ENCODE measurements at regions not wholly inside any gene's neighbourhood (a gene's known extent, or its start where the extent isn't known, plus 50 kb on each side); places are given as distances from the start of the nearest gene placed in this dataset.

DNA sequence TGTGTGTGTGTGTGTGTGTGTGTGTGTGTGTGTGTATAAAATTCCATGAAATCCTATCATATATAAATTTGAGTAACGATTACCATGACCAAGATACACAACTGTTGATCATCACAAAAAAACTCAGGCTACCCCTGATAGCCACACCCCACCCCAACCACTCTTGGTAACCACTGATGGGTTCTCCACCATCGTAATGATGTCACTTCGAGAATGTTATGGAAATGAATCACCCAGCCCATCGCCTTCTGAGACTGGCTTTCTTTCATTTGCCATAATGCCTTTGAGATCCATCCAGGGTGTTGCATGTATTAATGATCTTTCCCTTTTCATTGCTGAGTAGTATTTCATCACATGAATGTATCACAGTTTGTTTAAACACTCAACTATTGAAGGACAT is 496.0 kb downstream of the MIAT start:
- intact Hi-C loops (cut with DNase I) = no loop called here
- no peak for TF ChIP-seq POLR2A (IDR thresholded peaks at IDR 0.05)
- TF ChIP-seq, protein P1, sequence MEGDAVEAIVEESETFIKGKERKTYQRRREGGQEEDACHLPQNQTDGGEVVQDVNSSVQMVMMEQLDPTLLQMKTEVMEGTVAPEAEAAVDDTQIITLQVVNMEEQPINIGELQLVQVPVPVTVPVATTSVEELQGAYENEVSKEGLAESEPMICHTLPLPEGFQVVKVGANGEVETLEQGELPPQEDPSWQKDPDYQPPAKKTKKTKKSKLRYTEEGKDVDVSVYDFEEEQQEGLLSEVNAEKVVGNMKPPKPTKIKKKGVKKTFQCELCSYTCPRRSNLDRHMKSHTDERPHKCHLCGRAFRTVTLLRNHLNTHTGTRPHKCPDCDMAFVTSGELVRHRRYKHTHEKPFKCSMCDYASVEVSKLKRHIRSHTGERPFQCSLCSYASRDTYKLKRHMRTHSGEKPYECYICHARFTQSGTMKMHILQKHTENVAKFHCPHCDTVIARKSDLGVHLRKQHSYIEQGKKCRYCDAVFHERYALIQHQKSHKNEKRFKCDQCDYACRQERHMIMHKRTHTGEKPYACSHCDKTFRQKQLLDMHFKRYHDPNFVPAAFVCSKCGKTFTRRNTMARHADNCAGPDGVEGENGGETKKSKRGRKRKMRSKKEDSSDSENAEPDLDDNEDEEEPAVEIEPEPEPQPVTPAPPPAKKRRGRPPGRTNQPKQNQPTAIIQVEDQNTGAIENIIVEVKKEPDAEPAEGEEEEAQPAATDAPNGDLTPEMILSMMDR (IDR thresholded peaks at IDR 0.05) = no peak
- no peak for TF ChIP-seq POLR2AphosphoS5 (IDR thresholded peaks at IDR 0.05; ENCODE audit: insufficient read depth in 1 of 2, low read depth in 1 of 2)
- H3K4me1 ChIP-seq = no peaks in the 10 kb centered on the region
- H3K9me3 ChIP-seq = no peaks in the 10 kb centered on the region
- H3K36me3 ChIP-seq = no peaks in the 10 kb centered on the region
- DNase-seq (ENCODE audit: extremely low spot score in 2 of 2) = no peak
- H3K4me3 ChIP-seq = no peak overlapping the region
- H3K27ac ChIP-seq = no peak overlapping the region
- H3K27me3 ChIP-seq = no peaks in the 10 kb centered on the region

DNA sequence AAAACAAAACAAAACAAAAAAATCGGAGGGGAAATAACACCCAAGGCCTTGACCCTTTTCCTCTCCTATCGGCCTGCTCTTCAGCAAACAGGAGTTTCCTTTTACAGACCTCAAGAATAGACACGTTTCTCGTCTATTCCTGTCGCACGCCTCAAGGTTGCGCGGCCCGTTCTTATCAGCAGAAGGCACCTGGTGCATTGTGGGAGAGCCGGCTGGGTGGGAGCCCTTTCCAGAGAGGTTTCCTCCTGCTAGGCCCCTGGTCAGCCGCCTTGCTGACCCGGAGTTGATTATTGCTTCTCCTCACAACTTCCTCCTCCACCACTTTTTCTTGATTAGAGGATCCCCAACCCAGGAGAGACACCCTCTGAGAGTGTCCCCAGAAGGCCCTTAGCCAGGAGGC is 497.3 kb downstream of the MIAT start:
- Histone ChIP-seq H3K9me3 (no peaks in the 10 kb centered on the region), H3K27me3 (no peaks in the 10 kb centered on the region), H3K4me1 (no peaks in the 10 kb centered on the region), H3K36me3 (no peaks in the 10 kb centered on the region), H3K27ac (no peak overlapping the region), H3K4me3 (no peak overlapping the region)
- DNase-seq (ENCODE audit: extremely low spot score in 2 of 2) = no peak
- TF ChIP-seq POLR2A (IDR thresholded peaks at IDR 0.05) (no peak), POLR2AphosphoS5 (IDR thresholded peaks at IDR 0.05; ENCODE audit: insufficient read depth in 1 of 2, low read depth in 1 of 2) (no peak)
- intact Hi-C loops (cut with DNase I) = no loop called here

DNA sequence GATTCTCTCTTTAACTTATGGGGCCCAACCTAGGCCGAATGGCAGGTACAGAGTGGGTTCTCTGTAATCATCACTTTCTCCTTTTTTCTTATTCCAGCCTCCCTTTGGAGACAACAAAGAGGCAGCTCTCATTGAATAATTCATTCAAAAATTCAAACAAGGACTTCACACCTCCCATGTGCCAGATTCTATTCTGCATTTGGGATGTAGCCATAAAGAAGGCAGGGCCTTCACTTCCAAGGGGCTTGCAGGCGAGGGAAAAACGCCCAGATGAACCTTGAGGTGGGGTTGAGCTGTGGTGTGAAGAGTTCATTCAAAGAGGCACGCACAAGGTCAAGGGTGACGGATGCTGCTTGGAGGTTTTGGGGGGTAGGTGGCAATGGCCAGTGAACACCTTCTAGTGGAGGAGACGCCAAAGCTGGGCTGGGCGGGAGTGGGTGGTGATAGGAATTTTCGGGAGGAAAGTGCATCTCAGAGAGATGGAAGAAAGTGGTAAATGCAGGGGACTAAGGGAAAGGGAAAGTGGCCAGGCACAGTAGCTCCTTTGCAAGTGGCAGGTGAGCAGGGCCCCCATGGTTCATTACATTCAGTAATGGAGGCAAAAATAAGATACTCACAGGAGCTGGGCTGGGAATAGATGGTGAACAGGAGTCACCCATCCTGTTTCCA is 499.6 kb downstream of the MIAT start:
- H3K9me3 ChIP-seq = no peaks in the 10 kb centered on the region
- intact Hi-C loops (cut with DNase I) = no loop called here
- no peak overlapping the region for H3K27ac ChIP-seq
- no peaks in the 10 kb centered on the region for H3K4me1 ChIP-seq
- H3K36me3 ChIP-seq = no peaks in the 10 kb centered on the region
- no peak for DNase-seq (ENCODE audit: extremely low spot score in 2 of 2)
- H3K4me3 ChIP-seq = no peak overlapping the region
- no peak for TF ChIP-seq POLR2A (IDR thresholded peaks at IDR 0.05)
- no peak for TF ChIP-seq POLR2AphosphoS5 (IDR thresholded peaks at IDR 0.05; ENCODE audit: insufficient read depth in 1 of 2, low read depth in 1 of 2)
- TF ChIP-seq, protein P1 (IDR thresholded peaks at IDR 0.05) = no peak
- H3K27me3 ChIP-seq = no peaks in the 10 kb centered on the region

DNA sequence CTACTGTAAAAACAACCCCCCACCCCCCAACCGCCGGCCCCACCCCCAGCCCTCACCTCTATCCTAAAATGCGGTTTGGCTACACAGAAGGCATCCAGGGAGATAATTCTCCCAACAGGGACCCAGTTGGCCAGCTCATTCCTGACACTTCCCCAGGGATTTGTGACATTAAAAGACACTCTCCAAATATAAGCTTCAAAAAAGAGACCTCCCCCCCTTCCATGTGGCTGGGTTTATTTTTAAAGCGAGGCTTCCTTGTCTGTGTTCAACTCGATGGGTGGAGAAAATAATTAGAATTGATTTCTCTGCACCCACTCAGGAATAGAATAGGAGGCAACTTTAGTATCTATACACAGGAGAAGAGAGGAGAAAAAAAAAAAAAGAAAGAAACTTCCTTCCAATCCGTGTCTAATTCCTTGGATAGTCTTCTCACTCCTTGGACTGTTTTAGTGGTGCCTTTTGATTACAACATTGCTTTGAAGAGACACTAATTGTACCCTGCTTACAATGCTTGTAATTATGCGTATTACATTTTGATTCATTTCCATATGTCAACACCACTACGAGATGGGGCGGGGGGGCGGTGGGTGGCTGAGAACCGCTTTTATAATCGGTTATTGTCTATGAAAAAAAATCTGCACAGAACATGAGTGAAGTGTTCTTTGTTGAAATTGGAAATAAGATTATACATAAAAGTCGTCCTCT is 500.4 kb downstream of the MIAT start:
- Histone ChIP-seq H3K9me3 (no peaks in the 10 kb centered on the region), H3K4me3 (no peak overlapping the region), H3K27ac (no peak overlapping the region), H3K36me3 (no peaks in the 10 kb centered on the region), H3K27me3 (no peaks in the 10 kb centered on the region), H3K4me1 (no peaks in the 10 kb centered on the region)
- TF ChIP-seq, protein P1 (IDR thresholded peaks at IDR 0.05) = no peak
- TF ChIP-seq POLR2AphosphoS5 (IDR thresholded peaks at IDR 0.05; ENCODE audit: insufficient read depth in 1 of 2, low read depth in 1 of 2) = no peak
- DNase-seq (ENCODE audit: extremely low spot score in 2 of 2) = no peak
- intact Hi-C loops (cut with DNase I) = no loop called here

DNA sequence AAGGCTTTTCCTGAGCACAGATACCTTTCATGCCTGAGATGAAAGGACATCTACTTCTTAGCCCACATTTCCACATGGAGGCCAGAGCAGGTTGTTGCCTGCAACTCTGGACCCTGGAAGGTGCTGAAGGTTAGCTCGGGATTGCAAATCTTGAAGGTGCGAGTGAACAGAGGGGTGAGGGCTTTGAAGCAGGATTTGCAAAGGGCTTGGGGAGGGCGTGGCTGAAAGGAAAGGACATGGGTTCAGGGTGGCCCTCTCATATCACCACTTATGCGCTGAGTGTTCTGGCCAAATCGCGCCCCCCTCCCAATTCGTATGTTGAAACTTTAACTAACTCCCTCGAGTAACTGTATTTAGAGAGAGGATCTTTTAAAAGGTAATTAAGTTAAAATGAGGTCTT is 501.6 kb downstream of the MIAT start:
- Histone ChIP-seq H3K36me3 (no peaks in the 10 kb centered on the region), H3K9me3 (no peaks in the 10 kb centered on the region), H3K27ac (no peak overlapping the region), H3K27me3 (no peaks in the 10 kb centered on the region), H3K4me3 (no peak overlapping the region), H3K4me1 (no peaks in the 10 kb centered on the region)
- no peak for DNase-seq (ENCODE audit: extremely low spot score in 2 of 2)
- TF ChIP-seq POLR2A (IDR thresholded peaks at IDR 0.05) = no peak
- TF ChIP-seq POLR2AphosphoS5 (IDR thresholded peaks at IDR 0.05; ENCODE audit: insufficient read depth in 1 of 2, low read depth in 1 of 2) = no peak
- TF ChIP-seq, protein P1 (IDR thresholded peaks at IDR 0.05) = no peak
- intact Hi-C loops (cut with DNase I) = no loop called here

Measured in vagina (tissue), 2 donors.